Muscle layer of colon (tissue), 2 donors: ENCODE measurements at regions not wholly inside any gene's neighbourhood (a gene's known extent, or its start where the extent isn't known, plus 50 kb on each side); places are given as distances from the start of the nearest gene placed in this dataset.

Source experiments
- H3K27ac ChIP-seq: one replicate; pipeline ENCODE4 v1.7.0; 2013; ENCODE audit warnings: low read depth, mild to moderate bottlenecking, low read length, moderate library complexity
- H3K27me3 ChIP-seq, 2 donors: one replicate each; pipeline ENCODE4 v1.7.0; 2013; ENCODE audit warnings: low read length in 2 of 2, mild to moderate bottlenecking in 2 of 2; ENCODE audit not compliant: insufficient read depth in 2 of 2, control insufficient read depth in 1 of 2
- H3K36me3 ChIP-seq: one replicate; pipeline ENCODE4 v1.7.0; 2013; ENCODE audit warnings: mild to moderate bottlenecking, low read length; ENCODE audit not compliant: insufficient read depth
- H3K4me1 ChIP-seq: one replicate; pipeline ENCODE4 v1.7.0; 2013; ENCODE audit warnings: mild to moderate bottlenecking, low read length; ENCODE audit not compliant: insufficient read depth
- H3K4me3 ChIP-seq, 2 donors: one replicate each; pipeline ENCODE4 v1.7.0; 2013; ENCODE audit warnings: low read length in 2 of 2, low read depth in 1 of 2, mild to moderate bottlenecking in 1 of 2, moderate library complexity in 1 of 2
- H3K9ac ChIP-seq: one replicate; pipeline ENCODE4 v1.7.0; 2013; ENCODE audit warnings: low read length
- H3K9me3 ChIP-seq: one replicate; pipeline ENCODE4 v1.7.0; 2013; ENCODE audit warnings: mild to moderate bottlenecking, low read length
- donor health status: abdominal sarcoma.
- donor health status: Adenocarcinoma of cecum.

GRCh38 chr12:127237151-127237550, 1029.8 kb upstream of the TMEM132C start:
- Histone ChIP-seq H3K4me1 (no peaks in the 10 kb centered on the region), H3K27ac (no peak overlapping the region), H3K36me3 (no peaks in the 10 kb centered on the region), H3K9ac (no peak overlapping the region), H3K4me3 (no peak overlapping the region), H3K27me3 (no peaks in the 10 kb centered on the region), H3K9me3 (no peaks in the 10 kb centered on the region)

- H3K4me3 ChIP-seq, result no peak overlapping the region
- H3K36me3 ChIP-seq, result no peaks in the 10 kb centered on the region
- H3K9me3 ChIP-seq, result no peaks in the 10 kb centered on the region
- H3K27ac ChIP-seq, result no peak overlapping the region
- no peaks in the 10 kb centered on the region for H3K4me1 ChIP-seq
- H3K27me3 ChIP-seq, result no peaks in the 10 kb centered on the region
- no peak overlapping the region for H3K9ac ChIP-seq
These were observed 1028.9 kb upstream of the TMEM132C start for GRCh38 chr12:127238107-127238506.

- H3K27ac ChIP-seq, result no peak overlapping the region
- no peaks in the 10 kb centered on the region for H3K9me3 ChIP-seq
- no peaks in the 10 kb centered on the region for H3K36me3 ChIP-seq
These were observed 1027.2 kb upstream of the TMEM132C start for GRCh38 chr12:127239781-127240180.

GRCh38 chr12:127240249-127240929, 1026.6 kb upstream of the TMEM132C start:
- H3K9ac ChIP-seq, result no peak overlapping the region
- no peaks in the 10 kb centered on the region for H3K9me3 ChIP-seq
- no peak overlapping the region for H3K4me3 ChIP-seq
- H3K27ac ChIP-seq, result no peak overlapping the region
- H3K27me3 ChIP-seq, result no peaks in the 10 kb centered on the region
- no peaks in the 10 kb centered on the region for H3K4me1 ChIP-seq
- no peaks in the 10 kb centered on the region for H3K36me3 ChIP-seq

More at GRCh38 chr12:127239781-127240180, 1027.2 kb upstream of the TMEM132C start:
- Histone ChIP-seq H3K9ac (no peak overlapping the region), H3K4me1 (no peaks in the 10 kb centered on the region), H3K4me3 (no peak overlapping the region), H3K27me3 (no peaks in the 10 kb centered on the region)

- Histone ChIP-seq H3K27me3 (no peaks in the 10 kb centered on the region), H3K4me3 (no peak overlapping the region), H3K27ac (no peak overlapping the region), H3K9ac (no peak overlapping the region), H3K36me3 (no peaks in the 10 kb centered on the region), H3K4me1 (no peaks in the 10 kb centered on the region), H3K9me3 (no peaks in the 10 kb centered on the region)
These were observed 1025.7 kb upstream of the TMEM132C start for GRCh38 chr12:127241072-127241817.

- Histone ChIP-seq H3K9ac (no peak overlapping the region), H3K4me3 (no peak overlapping the region), H3K4me1 (no peaks in the 10 kb centered on the region), H3K9me3 (no peaks in the 10 kb centered on the region), H3K27me3 (no peaks in the 10 kb centered on the region), H3K27ac (no peak overlapping the region), H3K36me3 (no peaks in the 10 kb centered on the region)
These were observed 1022.0 kb upstream of the TMEM132C start for GRCh38 chr12:127245009-127245408.

- no peak overlapping the region for H3K4me3 ChIP-seq
- H3K27ac ChIP-seq, result no peak overlapping the region
- no peaks in the 10 kb centered on the region for H3K27me3 ChIP-seq
- no peaks in the 10 kb centered on the region for H3K9me3 ChIP-seq
- H3K4me1 ChIP-seq, result no peaks in the 10 kb centered on the region
- H3K9ac ChIP-seq, result no peak overlapping the region
- H3K36me3 ChIP-seq, result no peaks in the 10 kb centered on the region
These were observed 1021.5 kb upstream of the TMEM132C start for GRCh38 chr12:127245437-127245836.

GRCh38 chr12:127247937-127248336, 1019.0 kb upstream of the TMEM132C start:
- Histone ChIP-seq H3K27me3 (no peaks in the 10 kb centered on the region), H3K9ac (no peak overlapping the region), H3K27ac (no peak overlapping the region), H3K4me3 (no peak overlapping the region), H3K9me3 (no peaks in the 10 kb centered on the region), H3K36me3 (no peaks in the 10 kb centered on the region), H3K4me1 (no peaks in the 10 kb centered on the region)

GRCh38 chr12:127249428-127249827, 1017.5 kb upstream of the TMEM132C start:
- Histone ChIP-seq H3K4me1 (no peaks in the 10 kb centered on the region), H3K27me3 (no peaks in the 10 kb centered on the region), H3K4me3 (no peak overlapping the region), H3K9ac (no peak overlapping the region), H3K36me3 (no peaks in the 10 kb centered on the region), H3K27ac (no peak overlapping the region), H3K9me3 (no peaks in the 10 kb centered on the region)

- H3K9ac ChIP-seq, result no peak overlapping the region
- no peaks in the 10 kb centered on the region for H3K27me3 ChIP-seq
- H3K9me3 ChIP-seq, result no peaks in the 10 kb centered on the region
- no peaks in the 10 kb centered on the region for H3K36me3 ChIP-seq
- H3K4me3 ChIP-seq, result no peak overlapping the region
- no peak overlapping the region for H3K27ac ChIP-seq
- H3K4me1 ChIP-seq, result no peaks in the 10 kb centered on the region
These were observed 1013.1 kb upstream of the TMEM132C start for GRCh38 chr12:127253797-127254327.

- no peaks in the 10 kb centered on the region for H3K4me1 ChIP-seq
- no peak overlapping the region for H3K9ac ChIP-seq
- no peak overlapping the region for H3K4me3 ChIP-seq
- H3K27ac ChIP-seq, result no peak overlapping the region
- no peaks in the 10 kb centered on the region for H3K36me3 ChIP-seq
- no peaks in the 10 kb centered on the region for H3K9me3 ChIP-seq
- H3K27me3 ChIP-seq, result no peaks in the 10 kb centered on the region
These were observed 1012.5 kb upstream of the TMEM132C start for GRCh38 chr12:127254420-127254955.
